ENCODE measurements at regions not wholly inside any gene's neighbourhood (a gene's known extent, or its start where the extent isn't known, plus 50 kb on each side); places are given as distances from the start of the nearest gene placed in this dataset.

- H4K20me1 ChIP-seq (ENCODE audit: insufficient read depth, poor library complexity, severe bottlenecking): no peaks in the 10 kb centered on the region
- no peak for DNase-seq (ENCODE audit: low spot score)
- H3K9me2 ChIP-seq (replicated peaks; ENCODE audit: insufficient read depth): no peaks in the 10 kb centered on the region
- no peak overlapping the region for H3K4me2 ChIP-seq
- 85% methylated on average over 4 of the region's 4 CpGs for WGBS (ENCODE audit: low lambda C conversion rate, missing lambda C conversion rate)
- H3K9me3 ChIP-seq (ENCODE audit: low read depth): no peaks in the 10 kb centered on the region
- no peak overlapping the region for H3K4me3 ChIP-seq
- no peaks in the 10 kb centered on the region for H3K27me3 ChIP-seq
- H3K79me2 ChIP-seq: no peaks in the 10 kb centered on the region
- H3K4me1 ChIP-seq (ENCODE audit: insufficient read depth): no peaks in the 10 kb centered on the region
- no peak overlapping the region for H2AFZ ChIP-seq
- TF ChIP-seq CTCF (IDR thresholded peaks at IDR 0.05; ENCODE audit: poor library complexity): no peak
- no peak for TF ChIP-seq EZH2 (IDR thresholded peaks at IDR 0.05; ENCODE audit: borderline replicate concordance)
- TF ChIP-seq EZH2phosphoT487 (IDR thresholded peaks at IDR 0.05; ENCODE audit: low read depth, severe bottlenecking, unreplicated experiment): no peak
- no peaks in the 10 kb centered on the region for H3K36me3 ChIP-seq (replicated peaks; ENCODE audit: insufficient read depth, low read depth)
- H3K27ac ChIP-seq: no peak overlapping the region
Measured at GRCh38 chr14:87000081-87000480, 992.9 kb downstream of the GALC start.

- Histone ChIP-seq H2AFZ (no peak overlapping the region), H3K4me2 (no peak overlapping the region), H3K36me3 (replicated peaks; ENCODE audit: insufficient read depth, low read depth) (no peaks in the 10 kb centered on the region), H4K20me1 (ENCODE audit: insufficient read depth, poor library complexity, severe bottlenecking) (no peaks in the 10 kb centered on the region), H3K27me3 (no peaks in the 10 kb centered on the region), H3K27ac (no peak overlapping the region), H3K4me1 (ENCODE audit: insufficient read depth) (no peaks in the 10 kb centered on the region), H3K9me2 (replicated peaks; ENCODE audit: insufficient read depth) (no peaks in the 10 kb centered on the region), H3K4me3 (no peak overlapping the region), H3K9me3 (ENCODE audit: low read depth) (no peaks in the 10 kb centered on the region), H3K79me2 (no peaks in the 10 kb centered on the region)
- TF ChIP-seq CTCF (IDR thresholded peaks at IDR 0.05; ENCODE audit: poor library complexity) (no peak), EZH2phosphoT487 (IDR thresholded peaks at IDR 0.05; ENCODE audit: low read depth, severe bottlenecking, unreplicated experiment) (no peak), EZH2 (IDR thresholded peaks at IDR 0.05; ENCODE audit: borderline replicate concordance) (no peak)
- WGBS (ENCODE audit: low lambda C conversion rate, missing lambda C conversion rate): 71% methylated on average over 3 of the region's 3 CpGs
- no peak for DNase-seq (ENCODE audit: low spot score)
Measured at GRCh38 chr14:86999036-86999435, 993.9 kb downstream of the GALC start.

- no peaks in the 10 kb centered on the region for H3K36me3 ChIP-seq (replicated peaks; ENCODE audit: insufficient read depth, low read depth)
- WGBS (ENCODE audit: low lambda C conversion rate, missing lambda C conversion rate): 54% methylated on average over 2 of the region's 2 CpGs
Measured at GRCh38 chr14:86997271-86997670, 995.7 kb downstream of the GALC start.

More at GRCh38 chr14:86997271-86997670, 995.7 kb downstream of the GALC start:
- no peaks in the 10 kb centered on the region for H3K79me2 ChIP-seq
- no peak overlapping the region for H3K4me2 ChIP-seq
- no peaks in the 10 kb centered on the region for H3K27me3 ChIP-seq
- H3K9me2 ChIP-seq (replicated peaks; ENCODE audit: insufficient read depth): no peaks in the 10 kb centered on the region
- no peak overlapping the region for H3K27ac ChIP-seq
- no peaks in the 10 kb centered on the region for H3K9me3 ChIP-seq (ENCODE audit: low read depth)
- no peak overlapping the region for H3K4me3 ChIP-seq
- no peak overlapping the region for H2AFZ ChIP-seq
- no peak for DNase-seq (ENCODE audit: low spot score)
- H4K20me1 ChIP-seq (ENCODE audit: insufficient read depth, poor library complexity, severe bottlenecking): no peaks in the 10 kb centered on the region
- H3K4me1 ChIP-seq (ENCODE audit: insufficient read depth): no peaks in the 10 kb centered on the region
- TF ChIP-seq EZH2phosphoT487 (IDR thresholded peaks at IDR 0.05; ENCODE audit: low read depth, severe bottlenecking, unreplicated experiment) (no peak), EZH2 (IDR thresholded peaks at IDR 0.05; ENCODE audit: borderline replicate concordance) (no peak), CTCF (IDR thresholded peaks at IDR 0.05; ENCODE audit: poor library complexity) (no peak)

Data from hepatocyte (in vitro differentiated cells).